ENCODE measurements at regions not wholly inside any gene's neighbourhood (a gene's known extent, or its start where the extent isn't known, plus 50 kb on each side); places are given as distances from the start of the nearest gene placed in this dataset.

DNA sequence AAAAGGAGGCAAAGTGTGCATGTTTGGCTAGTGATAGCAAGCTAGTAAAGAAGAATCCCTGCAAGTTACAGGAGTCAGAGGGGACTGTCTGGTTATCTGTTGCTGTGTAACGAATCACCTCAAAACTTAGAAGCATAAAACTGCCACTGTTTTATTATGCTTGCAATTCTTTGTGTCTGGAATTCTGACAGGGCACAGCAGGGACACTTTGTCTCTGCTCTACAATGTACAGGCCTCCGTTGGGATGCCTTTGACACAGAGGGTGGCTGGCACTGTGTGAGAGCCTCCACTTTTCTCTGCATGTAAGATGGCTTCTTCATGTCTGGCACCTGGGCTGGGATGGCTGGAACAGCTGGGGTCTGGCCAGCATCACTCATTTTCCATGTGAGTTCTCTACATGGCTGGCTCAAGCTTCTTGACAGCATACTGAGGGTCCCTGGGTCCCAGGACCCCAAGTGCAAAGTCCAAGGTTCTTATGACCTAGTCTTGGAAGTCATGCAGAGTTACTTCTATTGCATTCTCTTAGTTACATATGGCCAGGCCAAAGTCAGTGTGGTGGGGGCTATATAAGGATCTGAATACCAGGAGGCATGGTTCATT is 276.9 kb downstream of the RPS24 start:
- DNase-seq (ENCODE audit: low read depth in 2 of 3, low spot score in 2 of 3) = no peak

GRCh38 chr10:78312197-78313047 is 278.8 kb downstream of the RPS24 start:
- DNase-seq (ENCODE audit: low read depth in 2 of 3, low spot score in 2 of 3) = no peak

DNA sequence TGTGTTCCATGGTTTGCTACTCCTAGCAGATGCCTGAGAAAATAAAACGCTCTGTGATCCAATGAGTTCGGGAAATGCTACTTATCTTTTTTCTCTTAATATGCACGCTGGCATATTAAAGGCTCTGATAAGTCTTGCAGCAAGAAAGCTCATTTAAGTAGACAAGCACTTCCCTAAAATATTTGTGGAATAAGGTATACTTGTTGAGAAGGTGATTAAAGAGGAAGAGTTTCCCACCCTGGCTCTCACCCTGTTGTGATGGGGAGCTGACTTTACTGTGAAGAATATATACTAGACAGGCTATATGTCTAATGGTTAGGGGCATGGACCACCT is 279.4 kb downstream of the RPS24 start:
- DNase-seq (ENCODE audit: low read depth in 2 of 3, low spot score in 2 of 3) = no peak

DNA sequence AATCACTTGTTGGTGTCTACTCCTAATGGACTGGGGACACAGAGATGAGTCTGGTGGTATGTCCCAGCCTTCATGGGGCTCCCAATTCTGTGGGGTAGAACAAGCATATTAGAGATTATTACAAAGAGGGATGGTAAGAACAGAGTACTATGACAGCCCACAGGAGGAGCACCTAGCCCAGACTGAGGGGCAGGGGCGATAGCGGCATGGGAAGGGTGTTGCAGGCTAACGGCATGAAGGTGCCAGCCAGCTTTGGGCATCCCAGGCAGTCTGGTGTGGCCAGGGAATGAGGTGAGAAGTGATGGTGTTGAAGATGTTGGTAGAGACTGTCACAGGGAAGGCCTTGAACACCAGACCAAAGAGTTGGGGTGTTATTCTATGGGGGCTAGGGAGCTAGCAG is 280.0 kb downstream of the RPS24 start:
- DNase-seq (ENCODE audit: low read depth in 2 of 3, low spot score in 2 of 3) = no peak

GRCh38 chr10:78314651-78315050 is 281.0 kb downstream of the RPS24 start:
- DNase-seq (ENCODE audit: low read depth in 2 of 3, low spot score in 2 of 3) = no peak

- DNase-seq (ENCODE audit: low read depth in 2 of 3, low spot score in 2 of 3) = no peak
These were observed 282.8 kb downstream of the RPS24 start for GRCh38 chr10:78316451-78316931.

- DNase-seq (ENCODE audit: low read depth in 2 of 3, low spot score in 2 of 3) = no peak
These were observed 284.6 kb downstream of the RPS24 start for GRCh38 chr10:78318305-78318704.

DNA sequence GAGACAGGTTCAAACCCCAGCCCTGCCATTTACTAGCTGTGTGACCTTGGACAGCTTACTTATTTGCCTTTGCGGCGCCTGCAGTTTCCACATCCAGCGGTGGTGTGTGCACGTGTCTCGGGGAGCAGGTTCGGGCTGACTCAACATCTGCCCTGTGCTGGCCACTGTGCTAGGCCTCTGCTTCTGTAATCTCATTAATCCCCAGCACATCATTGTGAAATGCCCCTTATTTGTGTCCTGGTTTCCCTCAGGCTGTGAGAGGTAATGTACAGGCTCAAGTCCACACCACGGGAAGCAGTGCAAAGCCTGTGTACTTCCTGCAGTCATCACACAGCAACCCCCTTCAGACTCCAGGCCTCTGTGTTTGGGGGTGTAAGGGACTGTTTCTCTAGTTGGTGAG is 285.7 kb downstream of the RPS24 start:
- no peak for DNase-seq (ENCODE audit: low read depth in 2 of 3, low spot score in 2 of 3)

- no peak for DNase-seq (ENCODE audit: low read depth in 2 of 3, low spot score in 2 of 3)
These were observed 286.2 kb downstream of the RPS24 start for GRCh38 chr10:78319841-78320240.

DNA sequence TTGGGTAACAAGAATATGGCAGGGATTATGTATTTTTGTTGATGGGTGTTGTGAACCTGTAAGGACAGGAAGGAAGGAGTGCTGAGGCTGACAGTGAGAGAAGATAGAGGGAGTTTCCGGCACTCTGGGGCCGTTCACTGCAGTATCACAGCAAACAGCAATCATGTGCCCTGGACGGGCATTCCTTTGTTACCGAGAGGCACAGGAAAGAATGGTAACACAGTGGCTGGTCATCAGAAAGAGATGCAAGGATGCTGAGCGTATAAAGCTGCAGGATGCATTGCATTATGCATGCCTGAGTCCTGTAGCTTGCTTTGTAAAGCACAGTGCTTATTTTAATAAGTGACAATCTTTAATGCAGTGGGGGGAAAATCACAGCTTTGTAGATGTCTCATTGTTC is 286.8 kb downstream of the RPS24 start:
- no peak for DNase-seq (ENCODE audit: low read depth in 2 of 3, low spot score in 2 of 3)

DNA sequence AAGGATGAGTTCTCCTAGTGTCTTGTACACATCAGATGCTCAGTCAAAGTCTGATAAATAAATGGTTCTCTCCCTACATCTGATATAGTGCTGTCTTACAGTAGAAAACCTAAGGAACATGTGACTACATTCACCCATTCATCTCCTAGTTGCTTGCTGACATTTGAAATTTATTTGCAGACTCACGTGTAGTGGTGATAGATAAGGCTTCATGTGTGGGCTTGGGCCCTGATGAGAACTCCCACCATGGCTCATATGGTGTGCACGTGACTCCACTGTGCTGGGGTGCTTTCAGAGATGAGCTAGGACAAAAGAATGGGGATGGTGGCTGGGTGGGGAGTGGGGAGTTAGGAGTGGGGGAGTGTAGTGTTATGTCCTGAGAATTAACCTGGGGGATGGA is 287.3 kb downstream of the RPS24 start:
- no peak for DNase-seq (ENCODE audit: low read depth in 2 of 3, low spot score in 2 of 3)

- DNase-seq (ENCODE audit: low read depth in 2 of 3, low spot score in 2 of 3) = no peak
These were observed 287.8 kb downstream of the RPS24 start for GRCh38 chr10:78321500-78321899.

GRCh38 chr10:78326372-78326771 is 292.7 kb downstream of the RPS24 start:
- peak in 1 of 3 donors; percentile 37 for DNase-seq (ENCODE audit: low read depth in 2 of 3, low spot score in 2 of 3)

DNA sequence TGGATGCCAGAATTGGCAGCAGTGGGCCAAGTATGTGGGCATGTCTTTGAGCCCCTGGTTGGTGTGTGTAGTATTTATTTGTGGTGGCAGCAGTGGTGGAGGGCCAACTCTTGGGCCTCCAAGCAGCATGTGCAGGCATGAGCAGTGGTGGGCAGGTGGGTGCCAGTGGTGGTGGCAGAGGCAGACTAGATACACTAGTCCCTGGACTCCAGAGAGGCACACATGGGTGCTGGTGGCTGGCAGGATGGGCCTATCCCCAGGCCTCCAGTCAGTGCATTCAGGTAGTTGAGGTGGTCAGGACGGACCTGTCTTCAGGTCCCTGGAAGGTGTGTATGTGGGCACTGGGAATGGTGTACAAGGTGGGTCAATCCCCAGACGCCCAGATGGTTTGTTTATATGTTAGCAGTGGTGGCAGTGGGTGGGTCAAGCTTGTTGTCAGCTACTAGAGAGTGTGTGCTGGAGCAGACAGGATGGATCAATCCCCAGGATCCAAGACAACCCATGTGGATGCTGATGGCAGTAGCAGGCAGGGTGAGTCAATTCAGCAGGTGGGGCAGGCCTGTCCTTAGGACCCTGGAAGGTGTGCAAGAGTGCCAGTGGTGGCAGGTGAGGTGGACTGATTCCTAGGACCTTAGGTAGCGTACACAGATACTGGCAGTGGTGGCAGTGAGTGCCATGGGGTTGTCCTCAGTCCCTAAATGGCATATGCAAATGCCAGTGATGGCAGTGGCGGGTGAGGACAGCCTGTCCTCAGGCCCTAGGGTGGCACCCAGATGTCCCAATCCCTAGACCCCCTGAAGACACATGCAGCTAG is 294.3 kb downstream of the RPS24 start:
- no peak for DNase-seq (ENCODE audit: low read depth in 2 of 3, low spot score in 2 of 3)

DNA sequence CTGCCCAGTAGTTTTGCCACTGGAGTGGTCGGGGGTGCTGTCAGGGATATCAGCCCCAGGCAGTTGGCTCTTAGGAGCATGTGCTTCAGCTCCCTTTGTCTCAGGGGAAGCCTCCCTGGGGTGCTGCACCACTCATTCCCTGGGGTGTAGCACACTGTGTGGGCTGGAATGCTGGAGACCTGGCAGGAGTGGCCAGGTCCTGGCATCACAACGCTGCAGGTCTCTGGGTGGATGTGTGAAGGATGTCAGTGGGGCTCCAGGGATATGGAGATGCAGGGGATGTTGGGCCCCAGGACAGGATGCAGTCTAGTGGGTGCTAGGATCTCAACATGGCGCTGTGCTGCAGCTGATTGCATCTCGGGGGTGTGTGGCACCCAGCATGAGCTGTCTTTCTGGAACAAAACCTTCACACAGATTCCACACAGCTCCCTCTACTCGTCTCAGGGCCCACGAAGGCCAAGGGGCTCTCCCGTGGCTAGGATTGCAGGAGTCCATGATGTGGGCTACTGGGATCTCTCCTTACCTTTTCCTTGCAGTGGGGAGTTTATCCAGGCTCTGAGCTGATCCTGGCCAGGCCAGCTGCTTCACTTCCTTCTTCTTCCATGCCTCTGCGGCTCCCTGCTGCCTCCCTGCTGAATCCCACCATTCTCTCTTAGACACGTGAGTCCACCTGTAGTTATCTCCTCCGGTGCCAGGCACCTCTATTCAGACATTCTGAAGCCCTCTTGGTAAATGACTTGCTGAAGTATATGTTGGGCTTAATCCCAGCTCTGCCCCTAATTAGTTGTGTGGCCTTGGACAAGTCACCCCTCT is 295.1 kb downstream of the RPS24 start:
- DNase-seq (ENCODE audit: low read depth in 2 of 3, low spot score in 2 of 3) = no peak

- no peak for DNase-seq (ENCODE audit: low read depth in 2 of 3, low spot score in 2 of 3)
These were observed 297.2 kb downstream of the RPS24 start for GRCh38 chr10:78330884-78331283.

- no peak for DNase-seq (ENCODE audit: low read depth in 2 of 3, low spot score in 2 of 3)
These were observed 297.8 kb downstream of the RPS24 start for GRCh38 chr10:78331391-78331922.

DNA sequence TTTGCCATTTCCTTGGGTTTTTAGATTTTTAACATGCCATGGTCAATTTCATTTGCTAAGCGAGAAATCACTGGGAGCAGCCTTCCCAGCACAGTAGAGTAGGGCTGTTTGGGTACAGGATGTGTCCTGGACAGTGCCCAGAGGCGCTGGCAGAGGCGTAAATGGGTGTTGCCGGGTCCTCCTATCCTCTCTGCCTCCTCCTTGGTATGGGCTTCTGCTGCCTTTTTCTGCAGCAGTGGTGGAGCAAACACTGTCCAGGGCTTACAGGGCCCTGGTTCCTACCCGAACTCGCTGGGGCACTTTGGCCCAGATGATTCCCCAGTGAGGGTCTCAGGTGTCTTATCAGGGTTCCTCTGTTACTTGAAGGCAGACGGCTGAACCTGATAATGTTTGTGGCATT is 298.3 kb downstream of the RPS24 start:
- DNase-seq (ENCODE audit: low read depth in 2 of 3, low spot score in 2 of 3) = no peak

- DNase-seq (ENCODE audit: low read depth in 2 of 3, low spot score in 2 of 3) = no peak
These were observed 299.0 kb downstream of the RPS24 start for GRCh38 chr10:78332657-78333056.

DNA sequence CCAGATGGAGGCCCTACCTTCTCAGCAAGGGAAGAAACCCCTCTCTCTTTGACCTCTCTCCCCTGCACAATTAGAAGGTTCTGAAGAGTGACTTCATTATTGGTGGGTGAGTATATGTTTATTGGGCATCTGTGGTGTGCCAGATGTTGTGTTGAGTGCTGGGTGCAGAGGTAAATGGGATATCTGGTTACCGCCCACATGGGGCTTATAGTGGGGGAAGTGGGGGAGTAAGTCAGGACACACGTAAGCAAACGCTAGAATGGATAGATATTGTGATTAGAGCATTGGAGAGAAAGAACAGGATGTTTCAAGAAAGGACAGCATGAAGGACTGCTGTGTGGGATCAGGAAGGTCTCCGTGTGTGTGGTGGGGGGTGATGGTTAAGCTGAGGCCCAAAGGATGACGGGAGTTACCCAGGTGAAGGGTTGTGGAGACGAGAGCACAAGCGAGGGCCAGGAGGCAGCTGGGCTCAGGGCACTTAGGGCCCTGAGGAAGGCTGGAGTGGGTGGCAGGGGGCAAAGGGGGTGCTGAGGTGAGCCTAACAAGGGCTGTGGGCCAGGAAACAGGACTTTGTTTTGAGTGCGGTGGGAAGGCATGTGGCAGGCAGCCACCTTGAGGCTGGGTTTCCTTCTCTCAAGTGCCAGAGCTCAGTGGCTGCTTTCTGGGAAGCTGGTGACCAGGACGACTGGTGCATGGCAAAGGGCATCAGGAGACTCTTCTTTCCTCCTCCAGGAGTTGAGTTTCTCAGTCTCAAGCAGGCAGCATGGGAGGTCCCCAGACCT is 299.9 kb downstream of the RPS24 start:
- no peak for DNase-seq (ENCODE audit: low read depth in 2 of 3, low spot score in 2 of 3)

Measured in hematopoietic multipotent progenitor cell (in vitro differentiated cells).